Panc1 (cell line): ENCODE measurements at regions not wholly inside any gene's neighbourhood (a gene's known extent, or its start where the extent isn't known, plus 50 kb on each side); places are given as distances from the start of the nearest gene placed in this dataset.

Experiments
- CTCF ChIP-seq: fragments of 450-650 bp; IDR thresholded peaks from 2 replicates; pipeline ENCODE4 v1.5.1; 2017; ENCODE audit warnings: mild to moderate bottlenecking
- POLR2AphosphoS5 ChIP-seq: IDR thresholded peaks from 2 replicates; pipeline ENCODE4 v1.6.1; 2012; ENCODE audit warnings: mild to moderate bottlenecking, low read depth, low read length, moderate library complexity
- TCF7L2 ChIP-seq: IDR thresholded peaks from 2 replicates; pipeline ENCODE4 v1.6.1; 2011; ENCODE audit warnings: mild to moderate bottlenecking, low read depth, low read length, inconsistent platforms

GRCh38 chr7:22040923-22041595 lies 95.4 kb upstream of the CDCA7L start:
- TF ChIP-seq POLR2AphosphoS5 (no peak), TCF7L2 (no peak), CTCF (no peak)
